PC-9 (cell line): ENCODE measurements at regions not wholly inside any gene's neighbourhood (a gene's known extent, or its start where the extent isn't known, plus 50 kb on each side); places are given as distances from the start of the nearest gene placed in this dataset.

Source experiments
- BruUV-seq: library from RNA; stranded (reverse); fragments of 400-500 nt; replicated peaks from 2 replicates; lab custom pipeline; 2021; lab: Mats Ljungman, UMichigan
- CTCF ChIA-PET: fragments of 300-600 bp; sonication (Branson Sonifier 250); formaldehyde crosslinking; loops from one replicate; lab custom pipeline; 2022; ENCODE audit warnings: antibody characterized with exemption; lab: Charles Lee
- POLR2A ChIA-PET: fragments of 300-600 bp; sonication (Branson Sonifier 250); formaldehyde crosslinking; loops from one replicate; lab custom pipeline; 2022; ENCODE audit warnings: antibody characterized with exemption; ENCODE audit not compliant: unreplicated experiment; lab: Charles Lee
- DNase-seq, 2 experiments: peaks; one replicate each; pipeline versions ENCODE4 v3.0.0 to v3.0.0-alpha.2; 2015 to 2022; ENCODE audit warnings: mixed read lengths in 1 of 2
- H2AFZ ChIP-seq: fragments of 200-600 bp; sonication (generic); 2 replicates; pipeline ENCODE4 v1.8.1; 2017; ENCODE audit warnings: antibody characterized with exemption
- H3F3A ChIP-seq: fragments of 200-600 bp; sonication (generic); 2 replicates; pipeline ENCODE4 v1.8.1; 2017; ENCODE audit warnings: antibody characterized with exemption, mild to moderate bottlenecking, low read depth; ENCODE audit not compliant: insufficient read depth
- H3K27ac ChIP-seq: fragments of 200-600 bp; sonication (generic); 2 replicates; pipeline ENCODE4 v1.6.1; 2016; ENCODE audit warnings: mixed run types
- H3K27me3 ChIP-seq: fragments of 200-600 bp; sonication (generic); 2 replicates; pipeline ENCODE4 v1.6.1; 2016; ENCODE audit warnings: low read depth, mixed run types; ENCODE audit not compliant: insufficient read depth
- H3K36me3 ChIP-seq: fragments of 200-600 bp; sonication (generic); 2 replicates; pipeline ENCODE4 v1.6.1; 2016; ENCODE audit warnings: low read depth, mixed run types
- H3K4me1 ChIP-seq: fragments of 200-600 bp; sonication (generic); replicated peaks from 2 replicates; pipeline ENCODE4 v1.6.1; 2016; ENCODE audit warnings: mixed run types; ENCODE audit not compliant: insufficient read depth
- H3K4me2 ChIP-seq: fragments of 200-600 bp; sonication (generic); 2 replicates; pipeline ENCODE4 v1.6.1; 2017; ENCODE audit warnings: mixed run types
- H3K4me3 ChIP-seq: fragments of 200-600 bp; sonication (generic); 2 replicates; pipeline ENCODE4 v1.6.1; 2016; ENCODE audit warnings: mixed run types
- H3K79me2 ChIP-seq: fragments of 200-600 bp; sonication (generic); 2 replicates; pipeline ENCODE4 v1.6.1; 2017; ENCODE audit warnings: low read depth, mixed run types
- H3K9me2 ChIP-seq: fragments of 200-600 bp; sonication (generic); 2 replicates; pipeline ENCODE4 v1.8.1; 2017; ENCODE audit warnings: mild to moderate bottlenecking; ENCODE audit not compliant: insufficient read depth
- H3K9me3 ChIP-seq: fragments of 200-600 bp; sonication (generic); 2 replicates; pipeline ENCODE4 v1.8.1; 2016; ENCODE audit warnings: low read depth; ENCODE audit not compliant: insufficient read depth
- H4K20me1 ChIP-seq: fragments of 200-600 bp; sonication (generic); 2 replicates; pipeline ENCODE4 v1.8.1; 2017; ENCODE audit not compliant: insufficient read depth
- EZH2 ChIP-seq: fragments of 200-600 bp; sonication (generic); IDR thresholded peaks from 2 replicates; pipeline ENCODE4 v1.8.0; 2017; ENCODE audit warnings: antibody characterized with exemption, low read depth
- intact Hi-C: fragments of 100-400 bp; cut with micrococcal nuclease; formaldehyde crosslinking; loops from one replicate; pipeline ENCODE4 v1.10.0; 2022; ENCODE audit not compliant: unreplicated experiment
- TF ChIP-seq, protein P1 (sequence below): fragments of 200-600 bp; sonication (generic); conservative IDR thresholded peaks from 2 replicates; pipeline ENCODE4 v1.6.1; 2017; ENCODE audit warnings: mixed run types, antibody characterized with exemption, mild to moderate bottlenecking, moderate library complexity

DNA sequence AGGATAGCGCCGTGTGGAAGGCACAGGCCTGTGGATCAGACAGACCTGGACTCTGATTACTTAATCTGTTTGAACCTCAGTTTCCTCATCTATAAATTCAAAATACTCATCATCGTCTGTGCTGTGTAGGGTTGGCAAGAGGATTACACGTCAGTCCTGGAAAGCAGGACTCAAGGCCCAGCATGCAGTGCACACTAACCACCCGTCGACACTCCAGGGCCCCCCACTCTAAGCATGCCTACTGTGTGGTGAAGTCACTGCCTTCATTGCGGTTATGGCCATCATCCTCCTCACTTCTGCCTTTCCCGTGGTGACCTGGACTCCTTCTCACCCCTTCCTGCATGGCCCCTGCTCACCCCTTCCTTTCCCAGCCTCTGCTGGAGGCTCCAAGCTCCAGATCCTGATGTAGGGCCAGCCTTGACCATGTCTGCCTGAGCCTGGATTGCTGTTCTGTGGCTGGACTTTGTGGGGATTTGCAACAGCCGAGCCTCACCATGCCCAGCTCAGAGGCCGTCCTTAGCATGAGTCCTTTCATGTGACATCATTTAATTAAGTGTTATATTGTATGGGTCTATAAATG lies 1158.0 kb downstream of the TBC1D22A start:
- H3K9me3 ChIP-seq = no peaks in the 10 kb centered on the region; the same call in 1 of the 2 replicates
- ChIA-PET CTCF (no interaction called here), POLR2A (no interaction called here)
- H3F3A ChIP-seq = no peaks in the 10 kb centered on the region
- H3K4me1 ChIP-seq = no peaks in the 10 kb centered on the region
- H3K36me3 ChIP-seq = no peaks in the 10 kb centered on the region
- TF ChIP-seq EZH2 = no peak
- TF ChIP-seq, protein P1, sequence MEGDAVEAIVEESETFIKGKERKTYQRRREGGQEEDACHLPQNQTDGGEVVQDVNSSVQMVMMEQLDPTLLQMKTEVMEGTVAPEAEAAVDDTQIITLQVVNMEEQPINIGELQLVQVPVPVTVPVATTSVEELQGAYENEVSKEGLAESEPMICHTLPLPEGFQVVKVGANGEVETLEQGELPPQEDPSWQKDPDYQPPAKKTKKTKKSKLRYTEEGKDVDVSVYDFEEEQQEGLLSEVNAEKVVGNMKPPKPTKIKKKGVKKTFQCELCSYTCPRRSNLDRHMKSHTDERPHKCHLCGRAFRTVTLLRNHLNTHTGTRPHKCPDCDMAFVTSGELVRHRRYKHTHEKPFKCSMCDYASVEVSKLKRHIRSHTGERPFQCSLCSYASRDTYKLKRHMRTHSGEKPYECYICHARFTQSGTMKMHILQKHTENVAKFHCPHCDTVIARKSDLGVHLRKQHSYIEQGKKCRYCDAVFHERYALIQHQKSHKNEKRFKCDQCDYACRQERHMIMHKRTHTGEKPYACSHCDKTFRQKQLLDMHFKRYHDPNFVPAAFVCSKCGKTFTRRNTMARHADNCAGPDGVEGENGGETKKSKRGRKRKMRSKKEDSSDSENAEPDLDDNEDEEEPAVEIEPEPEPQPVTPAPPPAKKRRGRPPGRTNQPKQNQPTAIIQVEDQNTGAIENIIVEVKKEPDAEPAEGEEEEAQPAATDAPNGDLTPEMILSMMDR = no peak
- no TSS peak for BruUV-seq
- H2AFZ ChIP-seq = no peak overlapping the region
- H4K20me1 ChIP-seq = no peaks in the 10 kb centered on the region
- no peaks in the 10 kb centered on the region for H3K79me2 ChIP-seq
- intact Hi-C loops = no loop called here
- H3K4me3 ChIP-seq = no peak overlapping the region
- no peaks in the 10 kb centered on the region for H3K9me2 ChIP-seq
- peaks cover 12% of the 10 kb centered on the region; the same call in 1 of the 2 replicates for H3K27me3 ChIP-seq
- no peak overlapping the region for H3K27ac ChIP-seq
- no peak for DNase-seq
- no peak overlapping the region for H3K4me2 ChIP-seq

DNA sequence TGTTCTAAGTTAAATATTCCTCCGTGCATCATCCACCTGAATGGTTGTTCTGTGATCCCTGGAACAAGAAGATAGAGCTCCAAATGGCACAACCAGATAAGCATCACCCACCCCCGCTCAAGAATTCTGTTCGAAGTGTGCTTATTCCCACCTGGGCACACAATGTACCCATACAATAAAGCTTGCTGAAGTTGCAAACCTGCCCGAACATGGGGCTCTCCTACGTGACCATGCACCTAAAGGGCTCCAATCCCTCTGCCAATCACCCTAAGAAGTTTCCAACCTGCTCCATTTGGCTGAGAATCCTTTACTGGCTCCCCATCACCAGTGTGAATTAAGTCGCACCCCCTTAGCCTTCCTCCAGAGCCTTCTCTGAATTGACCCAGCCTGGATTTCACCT lies 1157.4 kb downstream of the TBC1D22A start:
- no peak overlapping the region for H3K27ac ChIP-seq
- H3K36me3 ChIP-seq = no peaks in the 10 kb centered on the region
- H4K20me1 ChIP-seq = no peaks in the 10 kb centered on the region
- ChIA-PET CTCF (no interaction called here), POLR2A (no interaction called here)
- H3K4me3 ChIP-seq = no peak overlapping the region
- no peaks in the 10 kb centered on the region for H3K4me1 ChIP-seq
- H3K9me2 ChIP-seq = no peaks in the 10 kb centered on the region
- no peaks in the 10 kb centered on the region; the same call in 1 of the 2 replicates for H3K9me3 ChIP-seq
- H3F3A ChIP-seq = no peaks in the 10 kb centered on the region
- intact Hi-C loops = no loop called here
- peaks cover 12% of the 10 kb centered on the region; the same call in 1 of the 2 replicates for H3K27me3 ChIP-seq
- no peaks in the 10 kb centered on the region for H3K79me2 ChIP-seq
- no peak for DNase-seq
- BruUV-seq = no TSS peak
- no peak overlapping the region for H2AFZ ChIP-seq
- TF ChIP-seq, protein P1 = no peak
- TF ChIP-seq EZH2 = no peak
- H3K4me2 ChIP-seq = no peak overlapping the region

DNA sequence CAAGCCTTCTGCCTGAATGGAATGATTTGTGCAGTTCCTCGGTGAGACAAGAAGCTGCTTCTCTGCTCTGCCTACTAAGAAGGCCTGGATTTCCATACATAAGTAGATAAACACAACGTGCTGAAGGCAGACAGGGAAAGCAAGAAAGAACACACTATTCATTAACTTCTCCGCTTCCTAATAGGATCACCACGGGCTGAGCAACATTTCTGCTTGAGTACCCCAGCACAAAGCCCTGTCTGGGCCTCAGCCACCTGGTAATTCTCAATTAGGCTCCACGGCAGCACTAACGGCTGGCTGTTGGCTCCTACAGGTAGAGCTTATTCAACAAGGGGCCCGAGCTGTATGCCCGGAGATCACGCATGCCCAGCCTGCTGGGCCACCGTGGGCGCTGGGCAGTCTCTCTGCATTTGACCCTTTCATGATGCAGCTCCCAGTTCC lies 1156.6 kb downstream of the TBC1D22A start:
- Histone ChIP-seq H3K4me2 (no peak overlapping the region), H3K9me3 (no peaks in the 10 kb centered on the region; the same call in 1 of the 2 replicates), H4K20me1 (no peaks in the 10 kb centered on the region), H3K4me1 (no peaks in the 10 kb centered on the region), H3K9me2 (no peaks in the 10 kb centered on the region), H3K27ac (no peak overlapping the region), H3K4me3 (no peak overlapping the region), H3K36me3 (no peaks in the 10 kb centered on the region), H3K79me2 (no peaks in the 10 kb centered on the region), H2AFZ (no peak overlapping the region), H3F3A (no peaks in the 10 kb centered on the region), H3K27me3 (peaks cover 12% of the 10 kb centered on the region; the same call in 1 of the 2 replicates)
- POLR2A ChIA-PET = no interaction called here
- CTCF ChIA-PET = no interaction called here
- DNase-seq = no peak
- BruUV-seq = no TSS peak
- TF ChIP-seq, protein P1 = no peak
- no peak for TF ChIP-seq EZH2
- intact Hi-C loops = no loop called here
